Activated CD4-positive, CD25-positive, alpha-beta regulatory T cell treated with anti-CD3 and anti-CD28 coated beads, Interleukin-2, amount 50 U/mL, for 72 hours (primary cell): ENCODE measurements at regions not wholly inside any gene's neighbourhood (a gene's known extent, or its start where the extent isn't known, plus 50 kb on each side); places are given as distances from the start of the nearest gene placed in this dataset.
"Not testable (repeated sequence)": the region's sequence is repeated elsewhere in the genome, so short reads cannot be mapped to it uniquely, and the experiment has no call there.

Experiments used
- DNase-seq: peaks from one replicate; pipeline ENCODE4 v3.0.0; 2021

GRCh38 chr10:6850452-6850851, 270.4 kb upstream of the PRKCQ start:
- no peak for DNase-seq

DNA sequence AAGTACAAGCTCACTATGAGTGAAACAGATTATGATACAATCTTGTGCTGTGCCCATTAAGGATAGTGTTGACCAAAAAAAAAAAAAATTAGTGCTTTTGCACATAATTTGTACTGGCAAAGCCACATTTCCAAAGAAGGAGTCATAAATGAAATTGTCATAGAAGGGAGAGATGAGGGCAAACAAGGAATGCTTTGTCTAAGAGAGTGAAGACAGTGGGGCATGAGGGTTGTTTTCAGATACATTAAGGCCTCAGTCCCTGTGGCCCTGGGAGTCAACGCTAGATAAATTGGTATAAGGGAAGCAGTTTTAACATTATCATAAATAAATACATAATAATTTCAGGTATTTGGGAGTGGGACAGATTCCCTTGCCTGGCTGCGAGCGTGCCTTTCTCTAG, 267.5 kb upstream of the PRKCQ start:
- no peak for DNase-seq

DNA sequence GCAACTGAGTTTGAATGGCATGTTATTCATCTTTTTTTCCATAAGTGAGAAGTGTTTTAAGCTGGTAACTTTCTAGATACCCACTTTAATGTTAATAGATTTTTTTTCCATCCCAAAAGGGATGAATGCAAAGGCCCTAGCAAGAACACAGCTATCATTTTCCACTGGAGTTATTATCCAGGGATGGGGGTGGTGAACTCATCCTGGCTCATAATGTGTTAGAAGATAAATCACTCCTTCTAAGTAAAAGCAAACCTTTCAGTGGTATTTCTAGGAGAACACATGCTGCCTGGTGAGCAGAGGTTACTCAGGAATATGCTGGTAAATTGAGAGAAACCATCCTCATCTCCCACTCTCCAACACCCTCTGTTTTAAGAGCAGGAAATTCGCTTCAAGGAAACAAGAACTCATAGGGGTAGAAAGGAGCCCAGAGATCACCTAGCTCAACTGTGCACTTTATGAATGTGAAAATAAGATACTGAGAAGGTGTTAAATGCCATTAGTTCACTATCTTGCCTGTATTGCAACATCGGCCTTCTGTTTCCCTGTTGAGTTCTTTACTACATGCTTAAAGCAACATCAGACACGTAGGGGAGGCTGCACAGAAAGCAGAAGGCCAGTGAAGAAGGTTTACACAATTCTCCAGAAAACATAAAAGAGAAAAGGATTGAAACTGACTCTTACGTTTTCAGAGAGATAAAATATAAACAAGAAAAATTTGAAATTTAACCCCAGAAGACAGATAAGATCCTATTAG, 264.0 kb upstream of the PRKCQ start:
- no peak for DNase-seq

DNA sequence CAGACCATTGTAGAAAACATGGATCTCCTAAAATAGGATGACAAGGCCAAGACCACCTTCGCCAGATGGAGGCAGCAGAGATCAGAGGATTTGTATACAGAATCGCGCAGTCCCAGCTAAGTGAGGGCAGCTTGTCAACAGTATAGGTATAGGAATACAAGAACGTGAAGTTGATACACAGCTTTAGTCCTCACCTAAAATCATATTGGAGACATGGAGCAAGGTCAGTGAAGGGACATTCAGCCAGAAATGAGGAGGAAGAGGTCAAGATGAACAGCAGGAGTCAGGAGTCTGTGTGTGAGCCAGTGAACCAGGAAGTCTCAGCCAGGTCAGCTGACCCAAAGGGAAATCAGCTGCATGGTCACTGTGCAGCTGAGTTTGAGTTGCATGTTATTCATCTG, 263.4 kb upstream of the PRKCQ start:
- DNase-seq = no peak

DNA sequence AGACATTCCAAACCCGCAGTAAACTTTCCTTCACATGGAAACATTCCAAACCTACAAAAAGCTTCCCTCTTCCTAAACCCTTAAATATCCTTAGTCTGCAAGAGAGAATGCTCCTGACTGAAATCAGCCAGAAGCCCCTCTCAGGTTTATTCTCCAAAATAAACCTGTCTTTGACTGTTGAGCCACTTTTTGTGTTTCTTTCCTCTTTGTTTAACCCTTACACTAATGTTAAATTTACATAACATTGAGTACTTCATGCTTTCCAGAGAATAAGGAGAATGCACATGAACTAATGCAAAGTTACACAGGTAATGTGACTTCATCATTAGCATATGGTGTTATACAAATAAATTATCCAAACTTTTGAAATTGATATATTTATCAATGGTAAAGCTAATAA, 262.6 kb upstream of the PRKCQ start:
- DNase-seq = no peak

GRCh38 chr10:6841761-6842160, 261.7 kb upstream of the PRKCQ start:
- DNase-seq = no peak

- DNase-seq = no peak
Observed at GRCh38 chr10:6840766-6841165, 260.7 kb upstream of the PRKCQ start.

DNA sequence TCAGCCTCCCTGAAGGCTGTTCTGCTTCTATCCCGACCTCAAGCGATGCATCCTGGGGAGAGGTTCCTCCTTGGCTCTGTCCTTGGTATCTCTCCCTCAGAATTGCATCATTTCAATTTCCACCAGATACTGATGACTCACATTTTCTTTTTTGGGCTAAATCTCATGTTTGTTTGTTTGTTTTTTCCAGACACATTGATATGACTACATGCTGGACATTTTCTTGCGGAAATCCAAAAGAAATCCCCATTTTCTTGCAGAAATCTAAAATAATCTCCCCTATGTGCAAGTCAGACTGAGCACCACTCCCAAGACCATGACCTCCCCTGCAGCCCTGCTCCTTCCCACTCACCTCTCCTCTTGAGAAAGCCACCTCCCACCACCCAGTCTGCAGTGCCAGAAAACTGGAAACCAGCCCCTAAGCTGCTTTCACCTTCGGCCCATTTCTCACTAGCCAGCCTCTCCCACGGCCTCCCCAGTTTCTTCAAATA, 260.2 kb upstream of the PRKCQ start:
- no peak for DNase-seq

GRCh38 chr10:6838118-6838517, 258.0 kb upstream of the PRKCQ start:
- DNase-seq = no peak

- no peak for DNase-seq
Observed at GRCh38 chr10:6833458-6834011, 253.5 kb upstream of the PRKCQ start.

GRCh38 chr10:6830981-6831380, 250.9 kb upstream of the PRKCQ start:
- not testable (repeated sequence) for DNase-seq

DNA sequence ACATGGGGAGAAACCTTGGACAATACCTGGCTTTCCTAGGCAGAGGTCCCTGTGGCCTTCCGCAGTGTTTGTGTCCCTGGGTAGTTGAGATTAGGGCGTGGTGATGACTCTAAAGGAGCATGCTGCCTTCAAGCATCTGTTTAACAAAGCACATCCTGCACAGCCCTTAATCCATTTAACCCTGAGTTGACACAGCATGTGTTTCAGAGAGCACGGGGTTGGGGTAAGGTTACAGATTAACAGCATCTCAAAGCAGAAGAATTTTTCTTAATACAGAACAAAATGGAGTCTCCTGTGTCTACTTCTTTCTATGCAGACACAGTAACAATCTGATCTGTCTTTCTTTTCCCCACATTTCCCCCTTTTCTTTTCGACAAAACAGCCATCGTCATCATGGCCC, 244.7 kb upstream of the PRKCQ start:
- DNase-seq = not testable (repeated sequence)

- DNase-seq = no peak
Observed at GRCh38 chr10:6823770-6824169, 243.7 kb upstream of the PRKCQ start.

- no peak for DNase-seq
Observed at GRCh38 chr10:6819301-6819700, 239.2 kb upstream of the PRKCQ start.

- DNase-seq = no peak
Observed at GRCh38 chr10:6817770-6818169, 237.7 kb upstream of the PRKCQ start.

DNA sequence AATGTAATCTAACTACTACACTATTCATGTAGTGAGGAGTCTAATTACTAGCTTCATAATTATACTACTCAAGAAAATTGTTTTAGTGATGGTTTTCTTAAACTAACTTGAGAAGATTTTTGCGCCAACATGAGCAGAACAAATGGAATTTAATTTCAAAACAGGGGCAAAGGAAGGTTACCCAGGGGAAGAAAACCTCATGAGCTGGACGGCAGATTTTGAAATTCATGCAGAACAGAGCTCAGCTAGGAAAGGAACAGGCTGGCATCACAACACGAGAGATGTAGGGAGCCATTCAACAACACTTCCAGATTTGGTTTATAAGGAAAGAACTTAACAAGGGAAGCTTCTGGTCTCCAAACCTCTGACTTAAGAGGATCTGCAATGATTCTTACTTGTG, 235.3 kb upstream of the PRKCQ start:
- DNase-seq = no peak

DNA sequence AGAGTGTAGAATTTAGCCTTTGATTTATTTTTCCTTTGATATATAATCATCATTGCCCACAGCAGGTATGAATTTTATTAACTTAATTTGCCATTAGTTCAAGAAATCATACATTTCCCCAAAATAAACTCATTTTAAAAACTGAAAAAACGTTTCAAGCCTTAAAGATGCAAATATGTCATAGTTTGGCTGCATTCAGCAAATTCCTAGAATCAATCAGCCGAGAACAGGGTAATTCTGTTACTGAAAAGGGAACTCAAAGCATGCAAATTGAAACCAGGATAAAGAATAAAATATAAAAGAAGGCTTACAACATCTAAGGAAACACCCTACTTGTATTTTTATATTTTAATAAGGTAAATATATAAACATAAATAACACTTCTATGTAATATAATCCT, 233.8 kb upstream of the PRKCQ start:
- no peak for DNase-seq

- DNase-seq = no peak
Observed at GRCh38 chr10:6813306-6813705, 233.2 kb upstream of the PRKCQ start.

- DNase-seq = no peak
Observed at GRCh38 chr10:6811153-6811552, 231.1 kb upstream of the PRKCQ start.

DNA sequence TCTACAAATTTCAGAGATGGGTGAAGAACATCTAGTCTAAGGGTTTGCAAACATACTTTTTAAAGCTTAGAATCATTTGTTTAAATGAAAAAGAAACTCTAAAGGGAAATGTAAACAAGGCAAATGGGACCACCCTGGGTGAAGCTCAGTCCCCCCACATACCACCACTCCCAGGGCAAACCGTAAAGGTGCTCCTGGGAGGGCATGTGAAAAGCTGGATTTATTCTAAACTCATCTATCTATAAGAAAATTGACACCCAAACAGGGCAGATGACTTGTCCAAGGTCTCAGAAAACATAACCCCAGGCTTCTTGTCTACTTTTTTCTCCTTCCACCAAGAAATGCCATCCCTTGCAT, 223.3 kb upstream of the PRKCQ start:
- DNase-seq = no peak

- no peak for DNase-seq
Observed at GRCh38 chr10:6802759-6803426, 222.8 kb upstream of the PRKCQ start.

DNA sequence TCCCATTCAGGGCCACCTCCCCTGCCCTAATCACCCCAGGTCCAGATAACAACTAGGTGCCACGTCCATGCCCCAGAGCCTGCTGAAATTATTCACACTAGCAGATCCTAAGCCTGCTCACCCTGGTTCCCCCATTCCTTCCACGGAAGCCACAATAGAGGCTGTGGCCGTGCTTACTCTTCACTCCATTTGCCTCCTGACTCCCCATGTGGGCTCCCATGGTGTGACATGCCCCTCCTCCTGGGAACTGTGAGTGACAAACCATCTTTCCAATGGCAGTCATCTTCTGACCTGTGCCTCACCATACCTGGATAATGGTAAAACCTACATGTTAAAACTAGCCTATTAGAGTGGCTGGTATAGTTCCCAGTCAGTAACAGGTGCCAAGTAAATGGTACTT, 216.2 kb upstream of the PRKCQ start:
- no peak for DNase-seq

DNA sequence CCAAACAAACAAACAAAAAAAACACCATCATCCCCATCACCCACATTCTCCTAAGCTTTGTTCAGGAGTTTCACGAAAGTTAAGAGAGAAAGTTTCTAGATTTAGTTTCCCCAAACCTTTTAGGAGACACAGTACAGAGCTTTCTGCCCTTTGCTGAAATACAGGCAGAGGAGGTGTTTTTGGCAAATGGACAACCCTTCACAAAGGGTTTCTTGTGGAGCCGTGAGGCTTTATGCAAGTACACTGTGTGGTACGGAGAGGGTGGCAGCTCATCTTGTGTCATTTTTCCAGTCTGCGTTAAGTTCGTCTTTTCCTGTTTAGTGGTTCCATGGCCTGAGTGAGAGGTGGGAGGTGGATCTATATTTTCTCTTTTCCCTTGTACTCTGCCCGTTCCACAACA, 215.5 kb upstream of the PRKCQ start:
- no peak for DNase-seq

- DNase-seq = not testable (repeated sequence)
Observed at GRCh38 chr10:6794841-6795240, 214.8 kb upstream of the PRKCQ start.
